HG03457 (cell line): ENCODE measurements at regions not wholly inside any gene's neighbourhood (a gene's known extent, or its start where the extent isn't known, plus 50 kb on each side); places are given as distances from the start of the nearest gene placed in this dataset.

ENCODE experiments used
- ATAC-seq: cut with Tn5 transposase; IDR thresholded peaks from one replicate; pipeline ENCODE4 v1.9.1; 2021; ENCODE audit warnings: moderate number of reproducible peaks; ENCODE audit not compliant: unreplicated experiment

- no peak for ATAC-seq
Measured at GRCh38 chr2:139077099-139077737, 297.0 kb upstream of the NXPH2 start.

- ATAC-seq: no peak
Measured at GRCh38 chr2:139067874-139068273, 287.7 kb upstream of the NXPH2 start.

GRCh38 chr2:139067072-139067471, 286.9 kb upstream of the NXPH2 start:
- peak; percentile 59 for ATAC-seq

GRCh38 chr2:139064159-139064558, 284.0 kb upstream of the NXPH2 start:
- ATAC-seq: no peak

- ATAC-seq: no peak
Measured at GRCh38 chr2:139059617-139060016, 279.4 kb upstream of the NXPH2 start.

- ATAC-seq: no peak
Measured at GRCh38 chr2:139055202-139055601, 275.0 kb upstream of the NXPH2 start.

GRCh38 chr2:139048017-139048416, 267.8 kb upstream of the NXPH2 start:
- ATAC-seq: no peak

- no peak for ATAC-seq
Measured at GRCh38 chr2:139045524-139045923, 265.3 kb upstream of the NXPH2 start.

- ATAC-seq: no peak
Measured at GRCh38 chr2:139034064-139034463, 253.9 kb upstream of the NXPH2 start.

GRCh38 chr2:139033300-139033699, 253.1 kb upstream of the NXPH2 start:
- ATAC-seq: no peak

- ATAC-seq: peak; percentile 81
Measured at GRCh38 chr2:139031722-139032121, 251.5 kb upstream of the NXPH2 start.

GRCh38 chr2:139020287-139020686, 240.1 kb upstream of the NXPH2 start:
- ATAC-seq: no peak

- no peak for ATAC-seq
Measured at GRCh38 chr2:139018252-139018651, 238.1 kb upstream of the NXPH2 start.

- ATAC-seq: no peak
Measured at GRCh38 chr2:139007130-139007529, 226.9 kb upstream of the NXPH2 start.

GRCh38 chr2:139000131-139000785, 220.1 kb upstream of the NXPH2 start:
- ATAC-seq: no peak

- ATAC-seq: no peak
Measured at GRCh38 chr2:138997856-138998517, 217.8 kb upstream of the NXPH2 start.

GRCh38 chr2:138997346-138997745, 217.2 kb upstream of the NXPH2 start:
- ATAC-seq: no peak

- no peak for ATAC-seq
Measured at GRCh38 chr2:138994502-138994901, 214.3 kb upstream of the NXPH2 start.

GRCh38 chr2:138985881-138986280, 205.7 kb upstream of the NXPH2 start:
- no peak for ATAC-seq

- ATAC-seq: no peak
Measured at GRCh38 chr2:138979131-138979785, 199.1 kb upstream of the NXPH2 start.

GRCh38 chr2:138974651-138975050, 194.5 kb upstream of the NXPH2 start:
- no peak for ATAC-seq

GRCh38 chr2:138964418-138964817, 184.2 kb upstream of the NXPH2 start:
- ATAC-seq: no peak
